Adrenal gland (tissue), 5 donors: ENCODE measurements at regions not wholly inside any gene's neighbourhood (a gene's known extent, or its start where the extent isn't known, plus 50 kb on each side); places are given as distances from the start of the nearest gene placed in this dataset.

Experiments used
- CTCF ChIP-seq, 6 experiments: fragments of 450-650 bp in 4 of 6; fragments of 200-600 bp in 2 of 6; sonication (generic) in 1 of 6; IDR thresholded peaks; 1 replicate in 5 of 6; 2 replicates in 1 of 6; pipeline versions ENCODE4 v1.5.1 to v1.8.0; 2016 to 2021; ENCODE audit warnings: antibody characterized with exemption in 6 of 6, mild to moderate bottlenecking in 2 of 6, moderate library complexity in 1 of 6
- POLR2A ChIP-seq, 2 donors: fragments of 450-650 bp; IDR thresholded peaks; one replicate each; pipeline ENCODE4 v1.6.1; 2017; ENCODE audit warnings: antibody characterized with exemption in 2 of 2, mild to moderate bottlenecking in 2 of 2, moderate library complexity in 1 of 2
- donor health status: DM: no; HTN: no; CAD: no.

GRCh38 chr20:47907031-47907675 is 121.9 kb upstream of the SULF2 start:
- TF ChIP-seq CTCF (IDR thresholded peaks at IDR 0.05) (no peak), POLR2A (IDR thresholded peaks at IDR 0.05) (no peak)
